ENCODE measurements at regions not wholly inside any gene's neighbourhood (a gene's known extent, or its start where the extent isn't known, plus 50 kb on each side); places are given as distances from the start of the nearest gene placed in this dataset.

DNA sequence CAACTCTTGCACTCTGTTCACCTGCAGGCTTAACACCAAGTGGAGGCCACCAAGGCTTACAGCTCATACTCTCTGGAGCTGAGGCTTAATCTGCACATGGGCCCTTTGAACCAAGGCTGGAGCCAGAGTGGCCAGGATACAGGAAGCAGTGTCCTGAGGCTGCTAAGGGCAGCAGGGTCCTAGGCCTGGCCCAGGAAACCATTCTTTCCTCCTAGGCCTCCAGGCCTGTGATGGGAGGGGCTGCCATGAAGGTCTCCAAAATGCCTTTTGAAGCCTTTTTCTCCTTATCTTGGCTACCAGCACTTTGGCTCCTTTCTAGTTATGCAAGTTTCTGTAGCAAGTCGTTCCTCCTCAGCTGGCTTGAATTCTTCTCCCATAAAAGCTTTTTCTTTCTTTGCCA is 68.0 kb upstream of the GNAI1 start:
- intact Hi-C loops (cut with micrococcal nuclease), result no loop called here
- dilution Hi-C loops (cut with MboI; ENCODE audit: extremely low pct_ligation_motif_present, low sequenced_read_pairs), result no loop called here

More for the DNA sequence above, 68.0 kb upstream of the GNAI1 start:
- Histone ChIP-seq H3K4me2 (ENCODE audit: insufficient read depth, low read length) (no peak overlapping the region), H3K9me1 (replicated peaks; ENCODE audit: control insufficient read depth, extremely low read depth, insufficient read depth, low read length) (no peaks in the 10 kb centered on the region), H3K4me1 (ENCODE audit: control insufficient read depth, extremely low read depth, insufficient read depth, low read length) (no peaks in the 10 kb centered on the region), H4K20me1 (replicated peaks; ENCODE audit: control insufficient read depth, extremely low read depth, insufficient read depth, low read length) (no peaks in the 10 kb centered on the region), H3K9ac (replicated peaks; ENCODE audit: extremely low read depth, insufficient read depth, low read length) (no peak overlapping the region), H3K27ac (ENCODE audit: insufficient read depth, low read depth, low read length) (no peak overlapping the region), H3K36me3 (ENCODE audit: control insufficient read depth in 2 of 2, extremely low read depth in 1 of 2, insufficient read depth in 2 of 2, low read length in 2 of 2) (no peaks in the 10 kb centered on the region), H3K27me3 (ENCODE audit: control insufficient read depth in 2 of 2, insufficient read depth in 2 of 2, low read length in 2 of 2) (no peaks in the 10 kb centered on the region), H3K4me3 (replicated peaks in 1 of 3; ENCODE audit: insufficient read depth in 1 of 3, low read depth in 1 of 3, low read length in 3 of 3) (no peak overlapping the region), H2AFZ (ENCODE audit: low read depth, low read length) (no peak overlapping the region), H3K9me3 (replicated peaks; ENCODE audit: control insufficient read depth, insufficient read depth, low read length) (no peaks in the 10 kb centered on the region), H3K79me2 (ENCODE audit: control insufficient read depth, insufficient read depth, low read length) (no peaks in the 10 kb centered on the region)
- POLR2A ChIA-PET, result no interaction called here
- no TSS peak for BruUV-seq (replicated peaks)
- DNase-seq (ENCODE audit: low read depth, low spot score) (no peak), FAIRE-seq (no peak)
- TF ChIP-seq, protein P1, sequence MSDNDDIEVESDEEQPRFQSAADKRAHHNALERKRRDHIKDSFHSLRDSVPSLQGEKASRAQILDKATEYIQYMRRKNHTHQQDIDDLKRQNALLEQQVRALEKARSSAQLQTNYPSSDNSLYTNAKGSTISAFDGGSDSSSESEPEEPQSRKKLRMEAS (IDR thresholded peaks at IDR 0.05; ENCODE audit: insufficient read depth, insufficient read length), result no peak
- TF ChIP-seq POLR2AphosphoS5 (IDR thresholded peaks at IDR 0.05; ENCODE audit: insufficient read depth, low read depth, low read length) (no peak), EZH2 (IDR thresholded peaks at IDR 0.05; ENCODE audit: borderline replicate concordance, low read depth, low read length, severe bottlenecking) (no peak), MYC (IDR thresholded peaks at IDR 0.05; ENCODE audit: low read depth, low read length) (no peak), FOS (IDR thresholded peaks at IDR 0.05; ENCODE audit: borderline replicate concordance, insufficient read depth, low read length) (no peak), GATA2 (IDR thresholded peaks at IDR 0.05; ENCODE audit: insufficient read depth, insufficient read length, low read depth, low read length) (no peak), JUN (IDR thresholded peaks at IDR 0.05; ENCODE audit: borderline replicate concordance, insufficient read depth, insufficient read length, low read depth) (no peak), POLR2A (IDR thresholded peaks at IDR 0.05; ENCODE audit: low read depth, low read length) (no peak)
- TF ChIP-seq, protein P2, sequence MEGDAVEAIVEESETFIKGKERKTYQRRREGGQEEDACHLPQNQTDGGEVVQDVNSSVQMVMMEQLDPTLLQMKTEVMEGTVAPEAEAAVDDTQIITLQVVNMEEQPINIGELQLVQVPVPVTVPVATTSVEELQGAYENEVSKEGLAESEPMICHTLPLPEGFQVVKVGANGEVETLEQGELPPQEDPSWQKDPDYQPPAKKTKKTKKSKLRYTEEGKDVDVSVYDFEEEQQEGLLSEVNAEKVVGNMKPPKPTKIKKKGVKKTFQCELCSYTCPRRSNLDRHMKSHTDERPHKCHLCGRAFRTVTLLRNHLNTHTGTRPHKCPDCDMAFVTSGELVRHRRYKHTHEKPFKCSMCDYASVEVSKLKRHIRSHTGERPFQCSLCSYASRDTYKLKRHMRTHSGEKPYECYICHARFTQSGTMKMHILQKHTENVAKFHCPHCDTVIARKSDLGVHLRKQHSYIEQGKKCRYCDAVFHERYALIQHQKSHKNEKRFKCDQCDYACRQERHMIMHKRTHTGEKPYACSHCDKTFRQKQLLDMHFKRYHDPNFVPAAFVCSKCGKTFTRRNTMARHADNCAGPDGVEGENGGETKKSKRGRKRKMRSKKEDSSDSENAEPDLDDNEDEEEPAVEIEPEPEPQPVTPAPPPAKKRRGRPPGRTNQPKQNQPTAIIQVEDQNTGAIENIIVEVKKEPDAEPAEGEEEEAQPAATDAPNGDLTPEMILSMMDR (IDR thresholded peaks at IDR 0.05; ENCODE audit: extremely low read depth in 1 of 2, insufficient read depth in 1 of 2, low read depth in 1 of 2, low read length in 2 of 2), result no peak
- CTCF ChIA-PET, result no interaction called here

Measured in endothelial cell of umbilical vein (primary cell).